CD14-positive monocyte (primary cell): ENCODE measurements at regions not wholly inside any gene's neighbourhood (a gene's known extent, or its start where the extent isn't known, plus 50 kb on each side); places are given as distances from the start of the nearest gene placed in this dataset.

Experiments used
- DNase-seq, 3 donors: peaks; one replicate each; pipeline ENCODE4 v3.0.0-alpha.2; 2011 to 2022
- H2AFZ ChIP-seq: 2 replicates; pipeline ENCODE4 v1.6.0; 2012; ENCODE audit warnings: mild to moderate bottlenecking, low read depth, low read length, inconsistent platforms; ENCODE audit not compliant: insufficient read depth, poor library complexity, severe bottlenecking
- H3K27ac ChIP-seq, 2 donors: 1 replicate in 1 of 2; 2 replicates in 1 of 2; pipeline ENCODE4 v1.5.1; 2012 to 2013; ENCODE audit warnings: low read length in 2 of 2, control low read depth in 1 of 2, inconsistent platforms in 1 of 2, low read depth in 1 of 2, mild to moderate bottlenecking in 1 of 2
- H3K27me3 ChIP-seq, 2 donors: one replicate each; pipeline versions ENCODE4 v1.6.0 to v1.6.1; 2011 to 2013; ENCODE audit warnings: low read length in 2 of 2; ENCODE audit not compliant: control insufficient read depth in 2 of 2, insufficient read depth in 2 of 2
- H3K36me3 ChIP-seq, 2 donors: replicated peaks in 1 of 2; 1 replicate in 1 of 2; 2 replicates in 1 of 2; pipeline versions ENCODE4 v1.5.1 to v1.6.1; 2012 to 2013; ENCODE audit warnings: low read length in 2 of 2, control low read depth in 1 of 2, inconsistent platforms in 1 of 2, mild to moderate bottlenecking in 1 of 2; ENCODE audit not compliant: insufficient read depth in 2 of 2, control insufficient read depth in 1 of 2
- H3K4me1 ChIP-seq, 2 donors: 1 replicate in 1 of 2; 2 replicates in 1 of 2; pipeline versions ENCODE4 v1.5.1 to v1.6.1; 2012 to 2013; ENCODE audit warnings: low read length in 2 of 2, control low read depth in 1 of 2, inconsistent platforms in 1 of 2, mild to moderate bottlenecking in 1 of 2, moderate library complexity in 1 of 2; ENCODE audit not compliant: insufficient read depth in 2 of 2, control insufficient read depth in 1 of 2
- H3K4me2 ChIP-seq: replicated peaks from 2 replicates; pipeline ENCODE3; 2012; ENCODE audit warnings: low read length, moderate library complexity, mild to moderate bottlenecking; ENCODE audit not compliant: poor library complexity, severe bottlenecking; ENCODE audit errors: extremely low read depth
- H3K4me3 ChIP-seq, 3 experiments: fragments of 200-600 bp in 1 of 3; sonication (generic) in 1 of 3; replicated peaks in 1 of 3; 1 replicate in 2 of 3; 2 replicates in 1 of 3; pipeline ENCODE4 v1.5.1; 2011 to 2013; ENCODE audit warnings: low read length in 3 of 3, mild to moderate bottlenecking in 3 of 3, control low read depth in 2 of 3, low read depth in 2 of 3, inconsistent platforms in 1 of 3, moderate library complexity in 1 of 3
- H3K79me2 ChIP-seq: 2 replicates; pipeline ENCODE4 v1.6.0; 2012; ENCODE audit warnings: mild to moderate bottlenecking, control low read depth, inconsistent platforms, low read length, moderate library complexity; ENCODE audit not compliant: insufficient read depth
- H3K9ac ChIP-seq: 2 replicates; pipeline ENCODE4 v1.6.0; 2017; ENCODE audit warnings: low read length, mild to moderate bottlenecking; ENCODE audit not compliant: insufficient read depth, poor library complexity, severe bottlenecking
- H3K9me3 ChIP-seq, 2 donors: replicated peaks in 1 of 2; 1 replicate in 1 of 2; 2 replicates in 1 of 2; pipeline versions ENCODE4 v1.5.1 to v1.6.1; 2012 to 2013; ENCODE audit warnings: low read length in 2 of 2, control low read depth in 1 of 2; ENCODE audit not compliant: control insufficient read depth in 1 of 2, insufficient read depth in 1 of 2
- H4K20me1 ChIP-seq: 2 replicates; pipeline ENCODE4 v1.6.0; 2012; ENCODE audit warnings: mild to moderate bottlenecking, low read length, control low read depth, moderate library complexity; ENCODE audit not compliant: insufficient read depth
- H3K27ac Mint-ChIP-seq, 7 donors: one replicate each; pipeline ENCODE4 v1.8.0; 2020; ENCODE audit warnings: mild to moderate bottlenecking in 7 of 7, mixed read lengths in 7 of 7, moderate library complexity in 6 of 7, inconsistent platforms in 2 of 7
- H3K27me3 Mint-ChIP-seq, 3 donors: one replicate each; pipeline ENCODE4 v1.8.0; 2021 to 2022; ENCODE audit warnings: low read depth in 3 of 3, mild to moderate bottlenecking in 3 of 3, mixed read lengths in 3 of 3, moderate library complexity in 3 of 3, inconsistent platforms in 1 of 3
- H3K36me3 Mint-ChIP-seq, 2 donors: one replicate each; pipeline ENCODE4 v1.8.0; 2020; ENCODE audit warnings: mixed read lengths in 2 of 2, inconsistent platforms in 1 of 2, mild to moderate bottlenecking in 1 of 2
- H3K4me1 Mint-ChIP-seq: one replicate; pipeline ENCODE4 v1.8.0; 2020; ENCODE audit warnings: mild to moderate bottlenecking, mixed read lengths
- H3K4me3 Mint-ChIP-seq, 2 donors: one replicate each; pipeline ENCODE4 v1.8.0; 2020; ENCODE audit warnings: mild to moderate bottlenecking in 2 of 2, mixed read lengths in 2 of 2, moderate library complexity in 1 of 2
- H3K9me3 Mint-ChIP-seq, 7 donors: one replicate each; pipeline ENCODE4 v1.8.0; 2020 to 2022; ENCODE audit warnings: mixed read lengths in 7 of 7, mild to moderate bottlenecking in 6 of 7, moderate library complexity in 6 of 7, inconsistent platforms in 2 of 7
- WGBS: methylation state at CpG from one replicate; pipeline ENCODE4 v1.1.5; 2013; ENCODE audit warnings: missing lambda C conversion rate; ENCODE audit not compliant: insufficient coverage; 5-methylcytosine and 5-hydroxymethylcytosine counted together
- intact Hi-C, 2 donors: fragments of 100-400 bp; cut with micrococcal nuclease; formaldehyde crosslinking; loops; one replicate each; pipeline versions ENCODE4 v1.15.0 to v1.15.1; 2023
- TF ChIP-seq, protein P1 (sequence below): fragments of 200-600 bp; IDR thresholded peaks from one replicate; pipeline ENCODE4 v1.8.0; 2022; ENCODE audit warnings: antibody characterized with exemption, mild to moderate bottlenecking

DNA sequence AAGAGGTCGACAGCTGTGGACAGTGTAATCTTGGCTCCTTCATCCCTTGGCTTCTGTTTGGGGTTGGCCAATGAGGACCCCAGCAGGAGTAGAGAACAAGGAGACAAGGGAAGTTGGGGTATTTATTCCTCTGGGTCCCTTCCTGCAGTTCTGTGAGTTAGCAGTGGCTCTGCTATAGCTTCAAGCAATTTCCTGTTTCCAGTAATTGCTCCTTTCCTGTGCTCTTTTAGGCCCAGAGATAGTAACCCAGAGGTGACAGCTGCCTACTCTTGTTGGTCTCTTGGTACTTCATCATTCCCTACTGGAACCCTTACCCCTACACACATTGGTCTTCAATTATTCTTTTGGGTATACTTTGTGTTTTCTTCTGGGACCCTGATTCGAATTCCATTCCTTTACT is 92.9 kb downstream of the NR1D2 start:
- no peaks in the 10 kb centered on the region for H3K9me3 ChIP-seq
- Mint-ChIP-seq H3K36me3 (no peaks in the 10 kb centered on the region), H3K27me3 (no peaks in the 10 kb centered on the region), H3K4me3 (no peak overlapping the region), H3K4me1 (no peaks in the 10 kb centered on the region), H3K9me3 (peaks cover 0 to 4% (median 2%) of the 10 kb centered on the region in 7 donors), H3K27ac (no peak overlapping the region)
- no CpG with 5 or more reads among the region's 2 CpGs for WGBS
- H3K4me1 ChIP-seq, result no peaks in the 10 kb centered on the region
- H2AFZ ChIP-seq, result no peak overlapping the region
- H3K36me3 ChIP-seq, result no peaks in the 10 kb centered on the region
- H3K27me3 ChIP-seq, result no peaks in the 10 kb centered on the region
- no peak for DNase-seq
- no peak overlapping the region for H3K4me2 ChIP-seq
- H3K9ac ChIP-seq, result no peak overlapping the region
- intact Hi-C loops, result no loop called here
- no peaks in the 10 kb centered on the region for H4K20me1 ChIP-seq
- no peak overlapping the region for H3K4me3 ChIP-seq
- H3K79me2 ChIP-seq, result no peaks in the 10 kb centered on the region
- TF ChIP-seq, protein P1, sequence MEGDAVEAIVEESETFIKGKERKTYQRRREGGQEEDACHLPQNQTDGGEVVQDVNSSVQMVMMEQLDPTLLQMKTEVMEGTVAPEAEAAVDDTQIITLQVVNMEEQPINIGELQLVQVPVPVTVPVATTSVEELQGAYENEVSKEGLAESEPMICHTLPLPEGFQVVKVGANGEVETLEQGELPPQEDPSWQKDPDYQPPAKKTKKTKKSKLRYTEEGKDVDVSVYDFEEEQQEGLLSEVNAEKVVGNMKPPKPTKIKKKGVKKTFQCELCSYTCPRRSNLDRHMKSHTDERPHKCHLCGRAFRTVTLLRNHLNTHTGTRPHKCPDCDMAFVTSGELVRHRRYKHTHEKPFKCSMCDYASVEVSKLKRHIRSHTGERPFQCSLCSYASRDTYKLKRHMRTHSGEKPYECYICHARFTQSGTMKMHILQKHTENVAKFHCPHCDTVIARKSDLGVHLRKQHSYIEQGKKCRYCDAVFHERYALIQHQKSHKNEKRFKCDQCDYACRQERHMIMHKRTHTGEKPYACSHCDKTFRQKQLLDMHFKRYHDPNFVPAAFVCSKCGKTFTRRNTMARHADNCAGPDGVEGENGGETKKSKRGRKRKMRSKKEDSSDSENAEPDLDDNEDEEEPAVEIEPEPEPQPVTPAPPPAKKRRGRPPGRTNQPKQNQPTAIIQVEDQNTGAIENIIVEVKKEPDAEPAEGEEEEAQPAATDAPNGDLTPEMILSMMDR, result no peak
- no peak overlapping the region for H3K27ac ChIP-seq

DNA sequence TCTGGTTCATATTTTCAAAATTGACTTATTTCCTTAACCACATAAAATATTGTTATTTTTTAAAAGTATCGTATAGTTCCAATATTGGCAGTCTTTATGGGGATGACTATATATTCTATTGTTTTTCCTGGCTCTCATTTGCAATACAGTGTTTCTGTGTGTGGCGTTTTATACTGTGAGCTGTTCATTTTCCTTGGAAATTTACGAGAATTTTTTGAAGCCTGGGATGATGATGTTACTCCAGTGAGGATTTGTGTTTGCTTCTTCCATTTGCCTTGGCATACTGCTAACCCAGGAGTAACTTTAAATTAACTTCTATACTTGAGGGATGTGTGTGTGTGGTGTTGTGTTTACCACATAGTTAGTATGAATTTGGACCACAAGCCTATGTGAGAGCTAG is 95.2 kb downstream of the NR1D2 start:
- no CpG with 5 or more reads among the region's 3 CpGs for WGBS
- no peak overlapping the region for H3K9ac ChIP-seq
- no peaks in the 10 kb centered on the region for H3K27me3 Mint-ChIP-seq
- H3K4me3 Mint-ChIP-seq, result no peak overlapping the region
- no peak overlapping the region for H2AFZ ChIP-seq
- H3K9me3 ChIP-seq, result no peaks in the 10 kb centered on the region
- H3K79me2 ChIP-seq, result no peaks in the 10 kb centered on the region
- TF ChIP-seq, protein P1, result no peak
- H3K27ac ChIP-seq, result no peak overlapping the region
- intact Hi-C loops, result no loop called here
- H3K4me1 Mint-ChIP-seq, result no peaks in the 10 kb centered on the region
- H3K36me3 ChIP-seq, result no peaks in the 10 kb centered on the region
- no peak overlapping the region for H3K4me2 ChIP-seq
- no peak for DNase-seq
- peaks cover 0 to 3% (median 0%) of the 10 kb centered on the region in 7 donors for H3K9me3 Mint-ChIP-seq
- no peak overlapping the region for H3K4me3 ChIP-seq
- no peaks in the 10 kb centered on the region for H4K20me1 ChIP-seq
- H3K27me3 ChIP-seq, result no peaks in the 10 kb centered on the region
- no peaks in the 10 kb centered on the region for H3K36me3 Mint-ChIP-seq
- H3K27ac Mint-ChIP-seq, result no peak overlapping the region
- no peaks in the 10 kb centered on the region for H3K4me1 ChIP-seq
